ENCODE measurements at regions not wholly inside any gene's neighbourhood (a gene's known extent, or its start where the extent isn't known, plus 50 kb on each side); places are given as distances from the start of the nearest gene placed in this dataset.
A peak's percentile ranks its signal among the peaks of the same experiment; 100 is the strongest.

DNA sequence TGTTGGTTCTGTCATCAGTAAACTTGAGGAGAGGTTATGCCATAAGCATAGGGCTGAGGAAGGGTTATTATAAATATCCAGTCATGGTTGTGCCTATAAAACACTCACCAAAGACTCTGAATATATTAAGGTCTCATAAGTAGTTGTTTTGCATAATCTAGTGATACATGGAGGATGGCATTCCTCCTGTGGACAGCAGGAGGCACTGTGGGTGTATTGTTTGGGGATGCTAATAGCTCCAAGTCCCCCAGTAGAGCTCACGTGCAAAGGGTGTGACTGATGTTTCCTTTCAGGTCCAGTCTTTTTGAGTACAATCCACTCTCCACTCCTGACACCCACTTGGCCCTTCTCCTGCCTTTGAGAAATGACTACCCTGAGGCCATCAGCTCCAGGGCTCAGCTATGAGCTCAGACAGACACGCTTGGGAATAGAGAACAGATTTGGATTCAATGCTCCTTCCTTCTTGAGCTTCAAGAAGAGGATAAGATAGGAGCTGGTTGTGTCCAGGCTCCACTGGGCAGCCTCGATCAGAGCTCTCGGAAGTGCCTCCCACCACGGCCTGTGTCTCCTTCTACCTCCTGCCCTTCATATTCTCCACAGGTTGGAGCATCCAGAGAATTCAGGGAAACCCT lies 85.2 kb upstream of the IGLL5 start:
- no peak for DNase-seq (ENCODE audit: low read depth)

DNA sequence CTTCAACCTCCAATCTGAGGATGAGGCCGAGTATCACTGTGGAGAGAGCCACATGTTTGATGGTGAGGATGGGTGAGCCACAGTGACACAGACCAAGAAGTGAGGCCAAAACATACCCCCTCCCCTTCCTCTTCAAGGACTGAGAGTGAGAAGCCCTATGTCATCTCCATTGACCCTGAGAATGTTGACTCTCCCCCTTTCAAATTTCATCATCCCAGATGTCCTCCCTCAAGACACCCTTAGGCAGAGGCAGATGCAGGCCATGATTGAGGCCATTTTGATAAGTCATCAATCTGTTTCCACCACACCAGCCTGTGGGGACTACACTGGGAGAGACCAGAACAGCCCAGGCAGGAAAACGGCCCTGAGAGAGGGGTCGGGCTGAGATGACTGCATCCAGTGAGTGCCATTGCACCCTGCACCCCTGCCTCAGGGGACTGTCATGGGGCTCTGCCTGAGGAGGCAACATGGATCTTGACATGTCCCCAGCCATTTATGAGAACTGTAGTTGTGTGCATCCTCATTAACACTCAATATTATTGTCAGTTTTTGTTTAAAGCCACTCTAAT lies 84.2 kb upstream of the IGLL5 start:
- DNase-seq (ENCODE audit: low read depth) = no peak

DNA sequence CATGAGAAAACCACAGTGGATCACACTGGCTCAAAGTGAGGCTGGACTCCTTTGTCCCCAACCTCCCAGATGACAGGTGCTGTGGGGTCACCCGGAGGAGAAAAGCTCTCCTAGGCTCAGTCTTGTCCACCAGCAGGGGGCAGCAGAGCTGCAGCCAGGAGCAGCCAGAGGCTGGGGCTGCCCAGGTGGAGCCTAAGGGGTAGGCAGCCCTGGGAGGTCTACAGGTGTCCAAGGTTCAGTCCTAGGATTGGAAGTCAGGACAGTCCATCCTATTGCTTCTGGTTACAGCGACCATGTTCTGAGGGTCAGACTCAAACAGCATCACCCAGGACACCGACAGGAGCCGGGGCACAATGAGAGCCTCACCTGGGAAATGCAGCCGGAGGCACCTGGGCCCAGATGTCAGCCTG lies 77.6 kb upstream of the IGLL5 start:
- no peak for DNase-seq (ENCODE audit: low read depth)

DNA sequence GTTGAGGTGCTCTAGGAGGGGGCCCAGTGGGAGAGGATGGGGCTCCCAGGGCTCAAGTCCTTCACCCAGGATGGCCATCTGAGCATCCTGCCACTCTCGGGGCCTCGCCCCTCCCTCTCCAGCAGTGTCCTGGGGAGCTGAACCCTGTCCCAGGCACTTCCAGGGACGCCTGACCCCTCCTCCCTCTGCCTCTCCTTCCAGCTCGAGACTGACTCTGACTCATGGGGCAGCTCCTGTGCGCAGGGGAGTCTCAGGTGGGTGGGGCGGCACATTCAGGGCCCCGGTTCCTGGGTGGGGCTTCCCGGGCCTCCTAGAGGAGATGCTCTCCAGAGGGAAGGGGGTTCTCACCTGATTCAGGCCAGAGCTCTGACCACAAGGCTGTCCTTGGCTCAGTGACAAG lies 77.1 kb upstream of the IGLL5 start:
- DNase-seq (ENCODE audit: low read depth) = no peak

DNA sequence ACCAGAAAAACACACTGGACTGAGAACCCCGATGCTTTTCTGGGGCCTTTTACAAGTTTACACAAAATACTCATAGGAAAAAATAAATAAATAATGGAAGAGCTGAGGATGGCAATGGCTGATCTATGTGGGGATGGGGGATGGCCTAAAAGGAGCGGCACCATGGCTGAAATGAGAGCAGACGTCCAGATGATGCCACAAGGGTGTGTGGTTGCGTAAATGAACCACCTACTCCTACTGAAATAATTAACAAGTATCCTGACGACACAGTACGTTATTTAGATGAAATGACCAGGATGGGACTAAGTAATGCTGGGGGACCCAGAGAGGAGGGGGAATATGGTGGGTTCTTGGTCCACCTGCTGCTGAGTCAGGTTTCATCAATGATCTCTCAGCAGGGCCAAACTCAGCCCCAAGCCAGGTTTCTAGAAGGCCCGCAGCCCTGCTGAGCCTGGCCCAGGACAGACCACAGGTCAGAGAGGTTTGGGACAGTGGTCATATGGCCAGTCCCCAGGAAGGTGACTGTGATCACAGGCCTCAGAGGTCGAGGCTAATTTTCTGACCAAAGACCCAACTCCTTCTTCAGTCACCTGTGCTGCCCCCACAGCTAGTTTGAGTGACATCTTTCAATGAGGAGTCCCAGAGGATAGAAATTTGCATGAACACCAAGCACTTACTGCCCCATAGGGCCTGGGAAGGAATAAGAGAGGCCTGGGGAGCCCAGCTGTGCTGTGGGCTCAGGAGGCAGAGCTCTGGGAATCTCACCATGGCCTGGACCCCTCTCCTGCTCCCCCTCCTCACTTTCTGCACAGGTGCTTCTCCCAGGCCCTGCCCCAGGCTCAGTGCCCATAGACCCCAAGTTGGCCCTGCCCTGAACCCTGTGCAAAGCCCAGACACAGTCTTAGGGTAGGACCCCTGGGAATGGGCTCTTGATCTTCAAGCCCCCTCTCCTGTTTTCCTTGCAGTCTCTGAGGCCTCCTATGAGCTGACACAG lies 76.3 kb upstream of the IGLL5 start:
- DNase-seq (ENCODE audit: low read depth) = no peak

DNA sequence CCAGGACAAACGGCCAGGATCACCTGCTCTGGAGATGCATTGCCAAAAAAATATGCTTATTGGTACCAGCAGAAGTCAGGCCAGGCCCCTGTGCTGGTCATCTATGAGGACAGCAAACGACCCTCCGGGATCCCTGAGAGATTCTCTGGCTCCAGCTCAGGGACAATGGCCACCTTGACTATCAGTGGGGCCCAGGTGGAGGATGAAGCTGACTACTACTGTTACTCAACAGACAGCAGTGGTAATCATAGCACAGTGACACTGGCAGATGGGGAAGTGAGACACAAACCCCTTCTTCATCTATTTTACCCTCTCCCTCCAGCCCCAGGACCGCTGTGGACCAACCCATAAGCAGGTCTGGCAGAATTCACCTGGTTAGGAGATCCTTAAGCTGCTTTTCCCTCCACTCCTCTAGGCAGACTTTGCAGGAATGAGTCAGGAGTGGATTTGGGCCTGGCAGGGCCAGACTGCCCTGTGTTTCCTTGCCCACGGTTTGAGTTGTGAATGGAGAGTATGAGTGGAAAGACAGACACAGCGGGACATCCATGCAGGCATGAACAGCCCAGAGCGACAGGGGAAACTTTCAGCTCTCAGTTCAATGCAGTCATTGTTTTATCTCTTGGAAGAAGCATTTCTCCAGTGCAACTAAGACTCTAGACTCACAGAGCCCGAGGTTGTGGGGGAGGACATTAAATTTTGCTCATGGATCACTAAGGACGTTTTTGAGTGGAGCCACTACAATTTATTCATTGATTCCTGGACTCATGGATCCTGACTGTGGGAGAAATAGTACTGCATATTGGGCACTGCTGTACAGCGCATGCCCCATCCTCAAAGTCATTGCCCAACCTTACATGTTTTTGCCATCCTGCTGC lies 75.3 kb upstream of the IGLL5 start:
- peak; percentile 10 for DNase-seq (ENCODE audit: low read depth)

DNA sequence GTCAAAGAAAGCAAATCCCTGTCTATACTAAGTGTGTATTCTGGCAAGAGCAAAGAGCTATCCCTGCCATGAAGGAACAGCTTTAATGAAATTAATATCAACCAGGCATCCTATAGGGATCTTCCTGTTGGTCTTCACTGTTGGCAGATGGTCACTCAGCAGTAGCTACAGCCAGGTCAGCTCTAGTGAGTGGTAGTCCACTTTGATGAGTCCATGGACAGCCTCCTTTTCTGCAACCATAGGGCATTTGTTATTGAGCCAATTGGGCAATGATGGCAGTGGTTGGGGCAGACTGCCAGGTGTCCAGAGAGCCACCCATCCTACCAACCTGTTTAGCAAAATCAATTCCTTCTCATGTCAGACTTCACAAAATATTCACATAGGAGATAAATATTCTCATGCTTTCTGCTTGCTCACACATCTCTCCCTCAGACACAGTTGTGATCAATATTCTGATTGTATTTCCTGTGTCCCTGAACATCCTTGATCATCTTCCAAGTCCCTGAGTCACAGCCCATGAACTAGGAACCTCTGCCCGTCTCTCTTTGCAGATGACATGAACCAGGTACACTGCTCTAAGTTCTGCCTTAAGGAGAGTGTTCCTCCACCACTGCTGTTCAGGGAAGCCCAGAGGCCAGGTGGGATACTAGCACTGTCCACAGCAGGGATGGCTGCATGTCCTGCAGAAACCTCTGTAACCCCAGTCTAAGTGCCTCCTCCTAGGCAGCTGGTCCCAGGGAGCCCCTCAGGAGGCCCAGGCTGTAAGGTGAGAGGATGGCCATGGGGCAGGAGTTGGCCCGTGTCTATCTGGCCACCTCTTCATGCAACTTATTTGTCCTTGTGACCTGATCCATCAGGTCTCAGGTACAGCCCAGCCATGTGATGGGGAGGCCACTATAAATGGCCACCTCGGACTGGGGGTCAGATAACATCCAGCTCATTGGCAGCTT lies 74.2 kb upstream of the IGLL5 start:
- no peak for DNase-seq (ENCODE audit: low read depth)

DNA sequence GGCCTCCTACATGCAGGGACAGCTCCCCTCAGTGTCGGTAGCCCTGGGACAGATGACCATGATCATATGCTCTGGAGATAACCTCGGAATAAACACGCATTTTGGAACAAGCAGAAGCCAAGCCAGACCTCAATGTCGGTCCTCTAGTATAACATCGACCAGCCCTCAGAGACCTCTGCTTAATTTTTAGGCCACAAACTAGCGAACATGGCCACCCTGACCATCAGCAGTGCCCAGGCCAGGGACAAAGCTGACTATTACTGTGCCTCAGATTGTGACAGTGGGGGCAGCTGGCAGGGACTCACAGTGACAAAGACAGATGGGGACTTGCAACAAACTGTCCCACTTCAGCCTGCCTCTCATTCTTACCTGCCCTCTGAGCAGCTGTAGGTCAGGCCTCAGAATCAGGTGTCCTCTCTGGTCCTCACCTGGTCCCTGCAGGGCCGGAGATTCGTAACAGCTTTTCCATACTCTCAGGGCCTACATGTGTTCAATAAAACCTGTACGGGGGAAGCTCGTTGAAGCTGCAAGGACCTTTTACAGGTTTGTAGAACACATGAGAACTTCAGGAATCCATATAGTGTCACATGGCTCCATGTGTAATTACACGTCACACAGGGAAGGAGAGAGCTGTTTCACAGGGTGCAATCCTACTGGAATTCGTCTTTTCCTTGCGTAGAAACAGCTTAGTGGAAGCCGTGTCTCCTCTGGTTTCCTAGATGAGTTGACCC lies 72.8 kb upstream of the IGLL5 start:
- no peak for DNase-seq (ENCODE audit: low read depth)

DNA sequence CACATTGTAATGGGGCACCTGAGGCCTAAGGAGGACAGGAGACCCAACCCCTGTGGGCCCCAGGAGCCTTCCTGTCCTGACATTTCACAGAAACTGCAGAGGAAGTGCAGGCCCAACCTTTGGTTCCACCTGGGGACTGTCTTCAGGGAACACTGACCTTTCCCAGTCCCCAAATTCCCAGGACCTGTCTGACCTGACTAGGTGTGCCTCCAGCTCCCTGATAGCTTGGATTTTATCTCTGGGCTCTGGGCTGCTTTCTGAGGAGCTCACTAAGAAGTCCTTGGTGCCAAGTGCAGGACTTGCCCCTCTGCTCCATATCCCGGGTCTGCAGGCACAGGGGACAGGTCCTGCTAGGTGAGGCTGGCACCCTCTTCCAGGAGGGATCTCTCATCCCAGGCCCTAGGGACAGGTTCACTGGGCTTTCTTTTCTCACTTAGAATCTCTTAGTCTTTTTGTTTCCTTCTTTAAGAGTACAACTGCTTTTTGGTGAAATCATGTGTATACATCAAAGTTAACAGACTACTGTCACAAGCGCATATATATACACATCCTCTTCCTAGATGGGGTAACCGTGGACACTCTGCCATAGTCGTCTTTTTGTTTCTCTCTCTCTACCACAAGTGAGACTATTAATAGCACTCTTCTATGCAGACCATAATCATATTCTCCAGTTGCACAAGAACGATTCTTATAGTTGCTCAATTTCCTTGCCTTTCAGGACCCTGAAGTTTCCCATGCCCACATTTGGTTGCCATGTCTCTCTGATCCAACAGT lies 72.0 kb upstream of the IGLL5 start:
- no peak for DNase-seq (ENCODE audit: low read depth)

DNA sequence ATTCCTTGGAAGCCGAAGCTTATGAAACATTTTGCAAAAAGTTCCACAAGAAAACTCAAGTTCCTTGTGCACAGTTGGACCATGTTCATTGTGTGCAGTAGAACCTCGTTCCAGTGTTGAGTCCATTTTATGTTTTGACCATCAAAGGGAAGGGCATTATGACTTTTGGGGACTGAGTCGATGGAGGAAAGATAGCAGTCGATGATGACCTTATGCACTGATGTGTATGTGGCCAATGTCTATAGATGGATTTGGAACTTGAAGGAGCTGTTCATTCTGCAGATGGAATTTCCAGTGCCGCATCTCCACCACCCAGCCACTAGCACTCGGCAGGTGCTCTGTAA lies 71.5 kb upstream of the IGLL5 start:
- DNase-seq (ENCODE audit: low read depth) = no peak

DNA sequence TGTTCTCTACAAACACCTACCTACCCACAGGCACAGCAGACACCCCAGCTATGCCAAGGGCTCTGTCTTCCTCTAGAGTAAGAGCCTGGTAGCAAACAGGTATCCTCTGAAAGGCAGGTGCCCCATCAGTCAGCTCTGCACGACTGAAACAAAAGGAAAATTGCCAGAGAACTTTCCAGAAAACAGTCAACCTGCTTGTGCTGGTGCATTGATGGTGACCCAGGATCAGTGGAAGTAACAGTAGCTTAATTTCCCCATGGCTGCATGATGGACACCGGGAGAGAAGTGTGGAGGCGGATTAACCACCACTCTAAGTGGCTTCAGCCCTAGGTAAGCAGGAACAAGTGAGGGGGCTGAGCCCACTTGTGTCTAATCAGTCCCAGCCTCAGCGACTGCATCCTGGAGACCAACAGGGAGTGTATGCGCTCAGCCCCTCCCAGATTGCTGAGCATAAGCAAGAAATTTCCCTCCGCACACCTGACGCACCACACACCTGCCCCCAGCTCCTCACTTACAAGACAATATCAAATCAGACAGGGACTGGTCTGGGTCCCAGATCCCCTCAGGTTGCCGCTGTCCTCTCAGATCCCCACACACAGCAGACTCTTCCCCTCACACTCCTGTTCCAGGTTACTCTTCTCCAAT lies 70.7 kb upstream of the IGLL5 start:
- DNase-seq (ENCODE audit: low read depth) = no peak

DNA sequence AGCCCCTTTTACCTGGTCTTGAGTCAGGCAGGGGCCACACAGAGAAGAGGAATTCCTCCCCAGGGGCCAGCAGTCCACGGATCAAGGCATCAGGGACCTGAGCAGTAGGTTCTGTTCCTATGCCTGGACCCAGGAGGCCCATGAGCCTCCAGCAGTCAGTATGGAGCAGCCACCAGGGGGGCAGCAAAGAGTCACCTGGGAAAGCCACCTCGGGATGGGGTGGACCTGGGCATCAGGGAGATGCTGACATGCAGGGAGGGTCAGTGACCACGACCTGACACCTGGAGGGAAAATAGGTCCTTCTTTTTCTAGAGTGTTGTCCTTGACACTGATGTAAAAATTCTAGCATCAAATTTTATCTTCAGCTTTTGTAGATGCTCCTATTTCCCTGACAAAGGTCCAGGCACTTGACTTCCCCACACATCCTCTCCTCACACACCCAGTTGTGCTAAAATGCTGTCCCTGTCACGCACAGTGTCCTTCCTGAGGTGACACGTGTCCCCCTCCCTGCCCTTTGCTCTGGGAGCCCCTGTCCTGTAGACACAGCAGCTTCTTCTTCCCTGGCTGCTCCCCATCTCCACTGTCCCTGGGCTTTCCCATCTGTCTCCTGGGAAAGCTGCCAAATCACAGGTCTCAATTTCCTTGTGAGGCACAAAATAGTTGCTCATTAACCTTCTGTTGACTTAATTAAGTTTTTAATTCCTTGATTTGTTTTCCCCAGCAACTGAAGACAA lies 70.0 kb upstream of the IGLL5 start:
- no peak for DNase-seq (ENCODE audit: low read depth)

DNA sequence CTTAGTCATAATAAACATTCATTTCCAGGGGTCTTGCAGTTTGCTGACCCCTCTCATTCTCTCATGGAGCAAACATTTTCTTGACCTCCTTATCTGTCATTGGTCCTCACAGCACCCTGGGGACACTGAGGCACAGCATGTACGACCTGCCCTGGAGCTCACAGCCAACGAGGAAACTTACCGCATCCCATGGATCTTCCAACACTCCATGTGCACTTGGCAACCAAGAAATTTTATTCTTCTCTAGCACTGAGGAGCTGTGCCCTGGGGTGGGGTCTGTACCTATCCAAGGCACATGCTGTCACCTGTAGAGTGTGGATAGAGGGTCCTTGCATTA lies 69.4 kb upstream of the IGLL5 start:
- DNase-seq (ENCODE audit: low read depth) = no peak

DNA sequence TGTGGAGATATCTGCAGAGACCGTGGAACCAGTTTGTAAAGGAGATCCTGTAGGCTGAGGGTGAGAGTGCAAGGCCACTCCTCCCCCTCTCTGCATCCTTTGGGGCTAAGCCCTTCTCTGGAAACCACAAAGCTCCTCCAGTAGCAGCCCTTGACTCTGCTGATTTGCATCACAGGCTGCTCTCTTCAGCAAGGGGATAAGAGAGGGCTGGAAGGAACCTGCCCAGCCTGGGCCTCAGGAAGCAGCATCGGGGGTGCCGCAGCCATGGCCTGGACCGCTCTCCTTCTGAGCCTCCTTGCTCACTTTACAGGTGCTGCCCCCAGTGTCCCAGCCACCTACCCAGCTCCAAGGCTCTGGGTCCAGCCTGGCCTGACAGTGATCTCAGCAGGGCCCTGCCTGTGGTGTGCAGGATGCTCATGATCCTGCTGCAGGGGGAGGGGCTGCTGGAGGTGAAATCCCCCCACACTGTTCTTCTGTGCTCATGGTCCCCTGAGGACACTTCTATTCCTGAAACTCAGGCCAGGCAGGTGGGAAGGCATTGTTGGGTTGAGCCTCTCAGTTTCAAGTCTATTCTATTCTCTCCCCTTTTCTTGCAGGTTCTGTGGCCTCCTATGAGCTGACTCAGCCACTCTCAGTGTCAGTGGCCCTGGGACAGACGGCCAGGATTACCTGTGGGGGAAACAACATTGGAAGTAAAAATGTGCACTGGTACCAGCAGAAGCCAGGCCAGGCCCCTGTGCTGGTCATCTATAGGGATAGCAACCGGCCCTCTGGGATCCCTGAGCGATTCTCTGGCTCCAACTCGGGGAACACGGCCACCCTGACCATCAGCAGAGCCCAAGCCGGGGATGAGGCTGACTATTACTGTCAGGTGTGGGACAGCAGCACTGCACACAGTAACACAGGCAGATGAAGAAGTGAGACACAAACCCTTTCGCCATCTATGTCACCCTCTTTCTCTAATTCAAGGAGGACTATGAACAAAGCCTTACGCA lies 68.5 kb upstream of the IGLL5 start:
- no peak for DNase-seq (ENCODE audit: low read depth)

DNA sequence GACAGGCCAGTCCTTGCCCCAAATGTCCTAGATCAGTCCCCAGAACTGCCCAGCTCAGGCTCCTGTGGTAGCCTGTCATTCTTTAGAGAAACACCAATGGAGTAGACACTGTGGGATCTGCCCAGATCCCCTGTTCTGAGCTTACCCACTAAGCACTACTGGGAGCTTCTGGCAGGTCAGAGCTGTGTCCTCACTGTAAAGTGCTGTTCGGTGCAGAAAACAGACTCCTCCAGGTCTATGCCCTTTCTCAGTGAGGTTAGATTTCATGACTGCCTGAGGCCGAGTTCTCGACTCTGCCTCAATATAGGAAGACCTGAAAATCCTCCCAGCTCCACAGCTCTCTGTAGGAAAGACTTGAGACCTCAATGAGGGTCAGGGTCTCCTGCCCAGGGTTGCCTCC lies 67.5 kb upstream of the IGLL5 start:
- DNase-seq (ENCODE audit: low read depth) = no peak

DNA sequence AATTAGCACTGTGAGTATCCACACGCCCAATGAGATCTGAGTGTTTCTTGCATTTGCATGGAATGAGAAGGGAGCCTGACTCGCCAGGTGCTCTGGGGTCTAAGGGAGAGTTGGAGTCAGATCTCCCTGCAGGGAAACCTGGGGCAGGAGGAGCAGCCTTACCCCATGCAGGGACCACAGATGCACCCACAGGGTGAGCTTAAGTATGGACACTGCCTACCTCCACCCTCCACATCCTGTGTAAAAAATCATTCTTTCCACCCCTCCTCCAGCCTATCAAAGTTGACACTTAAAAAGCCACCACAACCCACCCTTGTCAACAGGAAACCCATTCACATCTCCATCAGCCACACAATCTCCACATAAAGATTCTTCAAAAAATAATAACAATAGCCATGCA lies 67.0 kb upstream of the IGLL5 start:
- DNase-seq (ENCODE audit: low read depth) = no peak

DNA sequence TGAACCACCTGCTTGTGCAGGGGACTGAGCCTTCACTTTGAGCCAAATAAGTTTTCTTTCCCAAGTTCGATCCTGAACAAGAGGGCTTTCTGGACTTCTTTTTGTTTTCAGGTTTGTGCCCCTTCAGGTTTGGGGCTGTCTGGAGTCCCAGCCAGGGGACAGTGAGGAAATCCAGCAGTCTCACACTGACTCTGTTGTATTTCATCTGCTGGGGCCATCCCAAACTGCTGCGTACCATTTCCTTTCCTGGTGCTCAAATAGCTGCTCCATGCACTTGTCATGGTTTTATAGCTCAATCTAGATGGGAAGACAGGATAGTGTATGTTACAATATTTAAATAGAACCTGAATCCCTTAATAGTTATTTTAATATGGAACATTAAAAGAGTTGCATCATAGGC lies 66.3 kb upstream of the IGLL5 start:
- no peak for DNase-seq (ENCODE audit: low read depth)
